Neuronal stem cell (in vitro differentiated cells): ENCODE measurements at regions not wholly inside any gene's neighbourhood (a gene's known extent, or its start where the extent isn't known, plus 50 kb on each side); places are given as distances from the start of the nearest gene placed in this dataset.

Experiments used
- DNase-seq: peaks from one replicate; pipeline ENCODE4 v3.0.0-alpha.2; 2013; ENCODE audit warnings: low spot score
- H2AFZ ChIP-seq: one replicate; pipeline ENCODE4 v1.6.1; 2013; ENCODE audit warnings: mild to moderate bottlenecking, low read length, inconsistent platforms
- H2AK5ac ChIP-seq: 2 replicates; pipeline ENCODE4 v1.6.1; 2013; ENCODE audit warnings: low read depth, mild to moderate bottlenecking, inconsistent platforms, low read length, moderate library complexity, mixed read lengths
- H2BK120ac ChIP-seq: 2 replicates; pipeline ENCODE4 v1.6.1; 2013; ENCODE audit warnings: low read depth, mild to moderate bottlenecking, inconsistent platforms, low read length, moderate library complexity, mixed read lengths
- H2BK12ac ChIP-seq: one replicate; pipeline ENCODE4 v1.6.1; 2013; ENCODE audit warnings: low read length, inconsistent platforms
- H2BK15ac ChIP-seq: 2 replicates; pipeline ENCODE4 v1.6.1; 2013; ENCODE audit warnings: mild to moderate bottlenecking, low read length, inconsistent platforms, mixed read lengths
- H2BK5ac ChIP-seq: one replicate; pipeline ENCODE4 v1.6.1; 2013; ENCODE audit warnings: inconsistent platforms, mild to moderate bottlenecking, low read length, moderate library complexity
- H3K14ac ChIP-seq: one replicate; pipeline ENCODE4 v1.6.1; 2013; ENCODE audit warnings: low read length, inconsistent platforms
- H3K18ac ChIP-seq: 2 replicates; pipeline ENCODE4 v1.6.1; 2013; ENCODE audit warnings: low read length, inconsistent platforms
- H3K23ac ChIP-seq: 2 replicates; pipeline ENCODE4 v1.6.1; 2013; ENCODE audit warnings: low read depth, mild to moderate bottlenecking, mixed read lengths, low read length, inconsistent platforms; ENCODE audit not compliant: poor library complexity
- H3K27ac ChIP-seq: replicated peaks from 3 replicates; pipeline ENCODE4 v1.5.1; 2013; ENCODE audit warnings: low read length, inconsistent platforms
- H3K27me3 ChIP-seq, 3 experiments: 2 replicates each; pipeline ENCODE4 v1.6.1; 2013; ENCODE audit warnings: low read length in 3 of 3, mild to moderate bottlenecking in 2 of 3, inconsistent platforms in 1 of 3, low read depth in 1 of 3, mixed read lengths in 1 of 3, moderate library complexity in 1 of 3; ENCODE audit not compliant: control insufficient read depth in 3 of 3, insufficient read depth in 3 of 3
- H3K36me3 ChIP-seq, 2 donors: replicated peaks in 1 of 2; 2 replicates each; pipeline ENCODE4 v1.6.1; 2013; ENCODE audit warnings: low read length in 2 of 2; ENCODE audit not compliant: control insufficient read depth in 2 of 2, insufficient read depth in 2 of 2
- H3K4ac ChIP-seq: 2 replicates; pipeline ENCODE4 v1.6.1; 2013; ENCODE audit warnings: inconsistent platforms, mild to moderate bottlenecking, low read length, moderate library complexity
- H3K4me1 ChIP-seq, 2 donors: 1 replicate in 1 of 2; 2 replicates in 1 of 2; pipeline ENCODE4 v1.6.1; 2013; ENCODE audit warnings: low read length in 2 of 2, low read depth in 1 of 2; ENCODE audit not compliant: control insufficient read depth in 2 of 2, insufficient read depth in 1 of 2
- H3K4me2 ChIP-seq: one replicate; pipeline ENCODE4 v1.6.1; 2013; ENCODE audit warnings: mild to moderate bottlenecking, low read length, inconsistent platforms; ENCODE audit not compliant: insufficient read depth, poor library complexity, severe bottlenecking
- H3K4me3 ChIP-seq, 2 donors: 2 replicates each; pipeline ENCODE4 v1.5.1; 2013; ENCODE audit warnings: low read length in 2 of 2, mild to moderate bottlenecking in 2 of 2, inconsistent platforms in 1 of 2, moderate library complexity in 1 of 2
- H3K79me1 ChIP-seq: one replicate; pipeline ENCODE4 v1.6.1; 2013; ENCODE audit warnings: low read depth, mild to moderate bottlenecking, inconsistent platforms, low read length, moderate library complexity
- H3K9ac ChIP-seq: one replicate; pipeline ENCODE4 v1.6.1; 2013; ENCODE audit warnings: mild to moderate bottlenecking, low read depth, low read length, inconsistent platforms; ENCODE audit not compliant: poor library complexity
- H3K9me3 ChIP-seq, 2 donors: replicated peaks in 1 of 2; 2 replicates each; pipeline versions ENCODE3 to v1.6.1; 2013; ENCODE audit warnings: low read length in 2 of 2, mild to moderate bottlenecking in 2 of 2, inconsistent platforms in 1 of 2, low read depth in 1 of 2, mixed read lengths in 1 of 2, moderate library complexity in 1 of 2; ENCODE audit not compliant: control insufficient read depth in 2 of 2, insufficient read depth in 1 of 2
- H4K8ac ChIP-seq: one replicate; pipeline ENCODE4 v1.6.1; 2013; ENCODE audit warnings: low read depth, mild to moderate bottlenecking, inconsistent platforms, low read length, moderate library complexity
- H4K91ac ChIP-seq: one replicate; pipeline ENCODE4 v1.6.1; 2013; ENCODE audit warnings: low read length, low read depth, mild to moderate bottlenecking, inconsistent platforms; ENCODE audit not compliant: poor library complexity
- WGBS, 2 donors: extraction: QIAGEN DNeasy Blood & Tissue Kit; methylation state at CpG; one replicate each; pipeline ENCODE4 v1.1.7; 2013; ENCODE audit warnings: missing lambda C conversion rate in 2 of 2, mixed read lengths in 1 of 2; ENCODE audit not compliant: insufficient read length in 2 of 2, insufficient replicate concordance in 1 of 2; ENCODE audit errors: extremely low coverage in 2 of 2; 5-methylcytosine and 5-hydroxymethylcytosine counted together

DNA sequence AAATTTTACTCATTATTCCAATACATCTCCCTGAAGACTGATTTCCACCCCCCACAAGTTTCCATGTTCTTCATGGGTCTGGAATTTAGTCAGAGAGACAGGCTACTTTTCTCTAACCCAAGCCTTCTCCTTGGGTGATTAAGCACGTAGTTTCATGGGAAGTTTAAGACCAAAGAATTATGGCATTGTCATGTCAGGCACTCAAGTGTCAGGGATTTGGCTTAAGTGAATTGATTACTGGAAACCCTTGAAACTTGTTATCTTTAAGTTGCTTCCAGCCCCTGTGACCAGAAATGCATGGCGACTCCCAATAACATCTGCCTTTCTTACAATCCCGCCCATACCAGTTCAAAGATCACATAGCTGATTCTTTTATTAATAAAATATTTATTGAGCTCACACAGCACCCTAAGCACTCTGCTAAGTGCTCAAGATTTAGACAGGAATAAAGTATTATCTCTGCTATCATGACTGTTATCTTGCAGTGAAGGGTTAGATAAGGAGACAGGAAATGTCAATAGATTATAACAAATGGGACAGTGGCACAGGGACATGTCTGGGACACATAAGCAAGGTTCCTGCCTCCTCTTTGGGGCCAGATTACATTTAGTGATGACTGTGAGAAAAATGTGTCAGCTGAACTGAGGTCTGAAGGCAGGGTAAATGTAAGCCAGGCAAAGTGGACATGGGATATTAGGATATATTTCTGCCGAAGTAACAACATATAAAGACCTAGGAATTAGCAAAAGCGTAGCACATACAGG is 241.2 kb upstream of the TNC start:
- no peak overlapping the region for H3K4me2 ChIP-seq
- no peak overlapping the region for H3K18ac ChIP-seq
- H3K9ac ChIP-seq = no peak overlapping the region
- no peak overlapping the region for H3K14ac ChIP-seq
- H2BK5ac ChIP-seq = no peak overlapping the region
- H3K9me3 ChIP-seq = no peaks in the 10 kb centered on the region
- no peaks in the 10 kb centered on the region for H3K79me1 ChIP-seq
- no peak for DNase-seq
- no CpG with 5 or more reads among the region's 5 CpGs for WGBS, 2 donors
- no peak overlapping the region for H4K91ac ChIP-seq
- H2AK5ac ChIP-seq = no peak overlapping the region
- no peak overlapping the region for H3K4me3 ChIP-seq
- H2BK12ac ChIP-seq = no peak overlapping the region
- H4K8ac ChIP-seq = no peak overlapping the region
- no peak overlapping the region for H2BK15ac ChIP-seq
- H2BK120ac ChIP-seq = no peak overlapping the region
- no peaks in the 10 kb centered on the region for H3K27me3 ChIP-seq
- H2AFZ ChIP-seq = no peak overlapping the region
- no peak overlapping the region for H3K23ac ChIP-seq
- H3K36me3 ChIP-seq = no peaks in the 10 kb centered on the region
- no peak overlapping the region for H3K27ac ChIP-seq
- peaks cover 0 to 5% of the 10 kb centered on the region in 2 donors for H3K4me1 ChIP-seq
- no peak overlapping the region for H3K4ac ChIP-seq

DNA sequence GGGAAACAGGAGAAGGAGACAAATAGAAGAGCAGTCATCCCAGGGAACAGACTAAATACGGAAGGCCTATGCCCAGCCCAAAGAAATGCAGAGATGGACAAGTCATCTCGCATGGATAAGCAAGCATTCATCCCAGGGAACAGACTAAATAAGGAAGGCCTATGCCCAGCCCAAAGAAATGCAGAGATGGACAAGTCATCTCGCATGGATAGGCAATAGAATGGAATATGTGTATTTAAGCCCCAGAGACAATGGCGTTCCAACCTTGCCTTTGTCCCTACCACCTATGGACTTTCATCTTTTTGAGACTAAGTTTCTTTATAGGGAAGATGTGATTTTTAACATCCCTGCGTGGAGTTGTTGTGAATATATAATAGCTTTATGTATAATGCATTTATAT is 242.2 kb upstream of the TNC start:
- no peaks in the 10 kb centered on the region for H3K79me1 ChIP-seq
- H3K23ac ChIP-seq = no peak overlapping the region
- H3K4me3 ChIP-seq = no peak overlapping the region
- no peak overlapping the region for H3K14ac ChIP-seq
- H3K4ac ChIP-seq = no peak overlapping the region
- no peaks in the 10 kb centered on the region for H3K36me3 ChIP-seq
- H3K27ac ChIP-seq = no peak overlapping the region
- no peak overlapping the region for H4K91ac ChIP-seq
- peak; percentile 23 for DNase-seq
- no peak overlapping the region for H2BK15ac ChIP-seq
- H3K9me3 ChIP-seq = no peaks in the 10 kb centered on the region
- H2BK5ac ChIP-seq = no peak overlapping the region
- no peak overlapping the region for H2BK120ac ChIP-seq
- no peak overlapping the region for H2AK5ac ChIP-seq
- H3K4me2 ChIP-seq = no peak overlapping the region
- no peak overlapping the region for H3K18ac ChIP-seq
- no peak overlapping the region for H2AFZ ChIP-seq
- H2BK12ac ChIP-seq = no peak overlapping the region
- peaks cover 0 to 5% of the 10 kb centered on the region in 2 donors for H3K4me1 ChIP-seq
- no CpG with 5 or more reads among the region's 5 CpGs for WGBS, 2 donors
- no peaks in the 10 kb centered on the region for H3K27me3 ChIP-seq
- no peak overlapping the region for H3K9ac ChIP-seq
- H4K8ac ChIP-seq = no peak overlapping the region

- no peaks in the 10 kb centered on the region for H3K27me3 ChIP-seq
- H3K4me3 ChIP-seq = no peak overlapping the region
- H4K8ac ChIP-seq = no peak overlapping the region
- no peak overlapping the region for H3K23ac ChIP-seq
- no peak overlapping the region for H3K27ac ChIP-seq
- H3K9me3 ChIP-seq = no peaks in the 10 kb centered on the region
- H3K14ac ChIP-seq = no peak overlapping the region
- H3K9ac ChIP-seq = no peak overlapping the region
- H2BK120ac ChIP-seq = no peak overlapping the region
- H3K36me3 ChIP-seq = no peaks in the 10 kb centered on the region
- H2BK15ac ChIP-seq = no peak overlapping the region
- peaks cover 0 to 5% of the 10 kb centered on the region in 2 donors for H3K4me1 ChIP-seq
- H2AK5ac ChIP-seq = no peak overlapping the region
- DNase-seq = no peak
- no peak overlapping the region for H3K4me2 ChIP-seq
- H2AFZ ChIP-seq = no peak overlapping the region
- no peak overlapping the region for H3K4ac ChIP-seq
- H2BK12ac ChIP-seq = no peak overlapping the region
- H3K18ac ChIP-seq = no peak overlapping the region
- H2BK5ac ChIP-seq = no peak overlapping the region
- H3K79me1 ChIP-seq = no peaks in the 10 kb centered on the region
- no peak overlapping the region for H4K91ac ChIP-seq
- no CpG with 5 or more reads among the region's 2 CpGs for WGBS, 2 donors
Measured at GRCh38 chr9:115362101-115362500, 244.1 kb upstream of the TNC start.

GRCh38 chr9:115362640-115363039 is 244.7 kb upstream of the TNC start:
- no peak overlapping the region for H3K18ac ChIP-seq
- no peak overlapping the region for H3K9ac ChIP-seq

More at GRCh38 chr9:115362640-115363039, 244.7 kb upstream of the TNC start:
- Histone ChIP-seq H2AK5ac (no peak overlapping the region), H2BK120ac (no peak overlapping the region), H4K91ac (no peak overlapping the region), H2BK5ac (no peak overlapping the region), H3K9me3 (no peaks in the 10 kb centered on the region), H3K27me3 (no peaks in the 10 kb centered on the region), H3K27ac (no peak overlapping the region), H3K4me3 (no peak overlapping the region), H2BK15ac (no peak overlapping the region), H3K14ac (no peak overlapping the region), H3K23ac (no peak overlapping the region), H3K36me3 (no peaks in the 10 kb centered on the region), H3K4me1 (peaks cover 0 to 5% of the 10 kb centered on the region in 2 donors), H3K79me1 (no peaks in the 10 kb centered on the region), H3K4me2 (no peak overlapping the region), H3K4ac (no peak overlapping the region), H4K8ac (no peak overlapping the region), H2AFZ (no peak overlapping the region), H2BK12ac (no peak overlapping the region)
- no peak for DNase-seq
- WGBS, 2 donors = no CpG with 5 or more reads among the region's 2 CpGs
